Ovary (tissue), 7 donors: ENCODE measurements at regions not wholly inside any gene's neighbourhood (a gene's known extent, or its start where the extent isn't known, plus 50 kb on each side); places are given as distances from the start of the nearest gene placed in this dataset.

Experiments
- DNase-seq, 5 donors: peaks; one replicate each; pipeline ENCODE4 v3.0.0-alpha.2; 2019 to 2020
- H3K27ac ChIP-seq, 2 donors: fragments of 200-600 bp; one replicate each; pipeline versions ENCODE4 v1.5.1 to v1.8.0; 2019 to 2022
- H3K27me3 ChIP-seq: fragments of 200-600 bp; one replicate; pipeline ENCODE4 v1.8.0; 2022
- H3K36me3 ChIP-seq: fragments of 200-600 bp; sonication (generic); one replicate; pipeline ENCODE4 v1.5.1; 2019
- H3K4me1 ChIP-seq: one replicate; pipeline ENCODE4 v1.8.1; 2013; ENCODE audit warnings: mild to moderate bottlenecking, moderate library complexity; ENCODE audit not compliant: insufficient read depth
- H3K4me3 ChIP-seq: fragments of 200-600 bp; sonication (generic); one replicate; pipeline ENCODE4 v1.5.1; 2017
- H3K9me3 ChIP-seq, 2 donors: fragments of 200-600 bp in 1 of 2; sonication (generic) in 1 of 2; one replicate each; pipeline versions ENCODE4 v1.5.1 to v1.8.1; 2013 to 2019; ENCODE audit warnings: mild to moderate bottlenecking in 1 of 2, moderate library complexity in 1 of 2
- CTCF ChIP-seq, 3 donors: fragments of 450-650 bp in 2 of 3; fragments of 200-600 bp in 1 of 3; IDR thresholded peaks; one replicate each; pipeline versions ENCODE4 v1.5.1 to v1.8.0; 2016 to 2022; ENCODE audit warnings: antibody characterized with exemption in 3 of 3, mild to moderate bottlenecking in 1 of 3
- EP300 ChIP-seq: sonication (generic); formaldehyde crosslinking; IDR thresholded peaks from one replicate; pipeline ENCODE4 v1.6.1; 2017; ENCODE audit warnings: antibody characterized with exemption
- POLR2A ChIP-seq: fragments of 450-650 bp; IDR thresholded peaks from one replicate; pipeline ENCODE4 v1.6.1; 2017; ENCODE audit warnings: antibody characterized with exemption, mild to moderate bottlenecking, moderate library complexity
- WGBS, 3 donors: extraction: QIAGEN DNeasy Blood & Tissue Kit in 1 of 3; methylation state at CpG; one replicate each; pipeline versions ENCODE4 v1.1.5 to v1.1.7; 2013 to 2017; 5-methylcytosine and 5-hydroxymethylcytosine counted together
- intact Hi-C, 4 donors: fragments of 100-400 bp; cut with DNase I; formaldehyde crosslinking; loops; one replicate each; pipeline versions ENCODE4 v1.11.0 to v1.15.1; 2022 to 2023
- donor health status: DM: no; HTN: no; CAD: no; lungs with moderate emphysema.
- donor health status: DM: no; HTN: no; CAD: no.
- donor health status: Bipolar disorder and iron deficiency.
- donor health status: DM: no; HTN: no; CAD: no.
- donor health status: DM: yes; HTN: yes; CAD: no.

DNA sequence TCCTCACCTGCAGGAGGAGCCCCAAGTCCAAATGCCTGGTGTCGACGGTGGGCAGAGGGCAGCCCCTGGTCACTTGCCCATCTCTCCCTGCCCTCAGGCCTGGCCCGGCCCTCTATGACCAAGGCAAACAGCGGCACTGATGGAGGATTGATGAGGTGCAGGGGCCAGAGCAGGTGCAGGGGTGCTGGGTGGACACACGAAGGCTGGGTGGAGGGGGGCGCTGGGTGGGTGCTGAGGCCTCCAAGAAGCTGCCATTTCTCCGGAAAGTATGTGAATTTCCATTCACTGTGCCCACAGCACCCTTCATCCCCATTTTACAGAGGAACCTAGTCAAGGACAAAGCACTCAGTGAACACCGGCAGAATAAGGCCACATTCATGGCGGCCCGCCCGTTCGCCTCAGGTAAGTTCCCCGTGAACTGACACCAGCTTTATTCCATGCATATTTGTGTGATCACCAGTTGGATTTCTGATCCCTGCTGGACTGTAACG, 143.8 kb upstream of the PPP1R26 start:
- H3K4me1 ChIP-seq: peaks cover 3% of the 10 kb centered on the region
- no peak for DNase-seq
- no peak for TF ChIP-seq CTCF (IDR thresholded peaks at IDR 0.05)
- no peak for TF ChIP-seq POLR2A
- TF ChIP-seq EP300: no peak
- H3K9me3 ChIP-seq: no peaks in the 10 kb centered on the region
- no peaks in the 10 kb centered on the region for H3K27me3 ChIP-seq
- intact Hi-C loops: no loop called here
- H3K27ac ChIP-seq: no peak overlapping the region
- no peaks in the 10 kb centered on the region for H3K36me3 ChIP-seq
- WGBS, 3 donors: 88 to 92% (median 91%) methylated on average over 14 of the region's 14 CpGs
- H3K4me3 ChIP-seq: no peak overlapping the region

GRCh38 chr9:135336722-135337527, 142.7 kb upstream of the PPP1R26 start:
- Histone ChIP-seq H3K27ac (no peak overlapping the region), H3K27me3 (no peaks in the 10 kb centered on the region), H3K9me3 (no peaks in the 10 kb centered on the region), H3K36me3 (no peaks in the 10 kb centered on the region), H3K4me1 (peaks cover 9% of the 10 kb centered on the region), H3K4me3 (no peak overlapping the region)
- 82 to 85% (median 83%) methylated on average over 23 of the region's 23 CpGs for WGBS, 3 donors
- TF ChIP-seq POLR2A (no peak), CTCF (IDR thresholded peaks at IDR 0.05) (no peak), EP300 (no peak)
- intact Hi-C loops: no loop called here
- DNase-seq: no peak

- Histone ChIP-seq H3K27me3 (no peaks in the 10 kb centered on the region), H3K4me1 (peaks cover 9% of the 10 kb centered on the region), H3K9me3 (no peaks in the 10 kb centered on the region), H3K27ac (no peak overlapping the region), H3K36me3 (no peaks in the 10 kb centered on the region), H3K4me3 (no peak overlapping the region)
- TF ChIP-seq EP300 (no peak), CTCF (IDR thresholded peaks at IDR 0.05) (no peak)
- WGBS, 3 donors: 89 to 94% (median 93%) methylated on average over 14 of the region's 14 CpGs
- intact Hi-C loops: no loop called here
- DNase-seq: no peak
These were observed 141.0 kb upstream of the PPP1R26 start for GRCh38 chr9:135338546-135338945.

DNA sequence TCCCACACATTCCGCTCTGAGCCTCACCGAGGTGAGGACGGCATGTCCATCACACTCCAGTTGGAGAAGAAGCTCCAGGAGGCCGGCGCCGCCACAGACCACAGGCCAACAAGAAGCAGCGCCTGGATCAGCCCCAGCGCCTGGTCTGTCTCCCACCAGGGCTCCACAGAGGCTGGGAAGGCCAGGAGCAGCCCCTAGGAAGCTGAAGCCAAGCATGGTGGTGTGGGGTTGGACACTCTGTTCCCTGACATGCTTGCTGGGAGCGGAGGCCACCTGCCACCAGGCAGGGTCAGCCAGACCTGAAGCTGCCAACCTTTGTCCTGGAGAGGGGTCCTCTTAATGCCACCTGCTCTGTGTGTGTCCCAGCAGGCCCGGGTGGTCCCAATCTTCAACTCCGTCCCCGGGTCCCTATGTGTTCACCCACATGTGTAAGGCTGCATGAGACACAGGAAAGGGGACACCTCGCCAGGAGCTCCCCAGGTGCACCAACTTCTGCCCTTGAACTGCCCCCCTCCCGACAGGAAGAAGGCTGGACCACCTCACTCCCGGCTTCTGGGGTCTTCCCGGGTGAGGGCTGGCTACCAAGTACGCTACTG, 140.1 kb upstream of the PPP1R26 start:
- no peak overlapping the region for H3K27ac ChIP-seq
- TF ChIP-seq POLR2A (no peak), CTCF (IDR thresholded peaks at IDR 0.05) (no peak), EP300 (no peak)
- 38 to 53% (median 43%) methylated on average over 17 of the region's 17 CpGs for WGBS, 3 donors

More for the DNA sequence above, 140.1 kb upstream of the PPP1R26 start:
- no peaks in the 10 kb centered on the region for H3K27me3 ChIP-seq
- intact Hi-C loops: no loop called here
- no peak for DNase-seq
- H3K9me3 ChIP-seq: no peaks in the 10 kb centered on the region
- peaks cover 9% of the 10 kb centered on the region for H3K4me1 ChIP-seq
- H3K4me3 ChIP-seq: no peak overlapping the region
- no peaks in the 10 kb centered on the region for H3K36me3 ChIP-seq
